ENCODE measurements at regions not wholly inside any gene's neighbourhood (a gene's known extent, or its start where the extent isn't known, plus 50 kb on each side); places are given as distances from the start of the nearest gene placed in this dataset.
"Not testable (repeated sequence)": the region's sequence is repeated elsewhere in the genome, so short reads cannot be mapped to it uniquely, and the experiment has no call there.

- Histone ChIP-seq H3K9ac (ENCODE audit: extremely low read depth, low read length, poor library complexity, severe bottlenecking) (no peak overlapping the region), H3K27me3 (ENCODE audit: control insufficient read depth, insufficient read depth, low read length, poor library complexity, severe bottlenecking) (no peaks in the 10 kb centered on the region), H3K36me3 (ENCODE audit: control insufficient read depth, insufficient read depth, low read length) (no peaks in the 10 kb centered on the region), H3K4me3 (ENCODE audit: low read length) (no peak overlapping the region), H3K4me1 (ENCODE audit: control insufficient read depth, insufficient read depth, low read length) (no peaks in the 10 kb centered on the region), H3K27ac (ENCODE audit: low read depth, low read length) (no peak overlapping the region), H3K9me3 (ENCODE audit: control insufficient read depth, low read length) (peaks cover 18% of the 10 kb centered on the region)
- Mint-ChIP-seq H3K9me3 (peaks cover 80% of the 10 kb centered on the region), H3K4me1 (no peaks in the 10 kb centered on the region), H3K27ac (no peak overlapping the region), H3K4me3 (no peak overlapping the region), H3K27me3 (ENCODE audit: insufficient read depth) (no peaks in the 10 kb centered on the region), H3K36me3 (ENCODE audit: low read depth) (peaks cover 2% of the 10 kb centered on the region)
- DNase-seq: no peak
- TF ChIP-seq, protein P1, sequence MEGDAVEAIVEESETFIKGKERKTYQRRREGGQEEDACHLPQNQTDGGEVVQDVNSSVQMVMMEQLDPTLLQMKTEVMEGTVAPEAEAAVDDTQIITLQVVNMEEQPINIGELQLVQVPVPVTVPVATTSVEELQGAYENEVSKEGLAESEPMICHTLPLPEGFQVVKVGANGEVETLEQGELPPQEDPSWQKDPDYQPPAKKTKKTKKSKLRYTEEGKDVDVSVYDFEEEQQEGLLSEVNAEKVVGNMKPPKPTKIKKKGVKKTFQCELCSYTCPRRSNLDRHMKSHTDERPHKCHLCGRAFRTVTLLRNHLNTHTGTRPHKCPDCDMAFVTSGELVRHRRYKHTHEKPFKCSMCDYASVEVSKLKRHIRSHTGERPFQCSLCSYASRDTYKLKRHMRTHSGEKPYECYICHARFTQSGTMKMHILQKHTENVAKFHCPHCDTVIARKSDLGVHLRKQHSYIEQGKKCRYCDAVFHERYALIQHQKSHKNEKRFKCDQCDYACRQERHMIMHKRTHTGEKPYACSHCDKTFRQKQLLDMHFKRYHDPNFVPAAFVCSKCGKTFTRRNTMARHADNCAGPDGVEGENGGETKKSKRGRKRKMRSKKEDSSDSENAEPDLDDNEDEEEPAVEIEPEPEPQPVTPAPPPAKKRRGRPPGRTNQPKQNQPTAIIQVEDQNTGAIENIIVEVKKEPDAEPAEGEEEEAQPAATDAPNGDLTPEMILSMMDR (conservative IDR thresholded peaks at IDR 0.05): no peak
- WGBS, 2 experiments (ENCODE audit: insufficient coverage in 1 of 2, insufficient read length in 1 of 2): 91 to 93% methylated on average over 34 to 37 of the region's 37 CpGs
These were observed 477.8 kb downstream of the SPATA31A7 start for GRCh38 chr9:61667559-61668121.

DNA sequence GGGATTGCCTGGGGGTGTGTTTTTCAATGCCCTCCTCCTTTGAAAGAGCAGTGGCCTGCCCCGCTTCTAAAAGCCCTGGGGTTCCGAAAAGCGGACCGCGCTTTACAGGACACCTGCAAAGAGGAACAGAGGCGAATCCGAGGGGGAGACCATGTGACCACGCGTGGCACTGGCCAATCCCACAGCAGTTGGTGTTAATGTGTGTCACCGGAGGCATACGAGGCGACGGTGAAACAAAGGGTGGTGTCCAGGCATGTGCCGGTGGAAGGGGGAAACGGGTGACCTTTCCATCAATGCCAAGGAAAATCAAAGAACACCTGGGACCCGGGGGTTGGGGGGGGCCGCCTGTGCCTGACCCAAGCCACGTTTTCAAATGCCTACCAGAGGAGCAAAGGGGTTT, 478.4 kb downstream of the SPATA31A7 start:
- not testable (repeated sequence) for H3K27ac Mint-ChIP-seq; H3K36me3 ChIP-seq (ENCODE audit: control insufficient read depth, insufficient read depth, low read length); H3K36me3 Mint-ChIP-seq (ENCODE audit: low read depth); H3K4me1 Mint-ChIP-seq; H3K27ac ChIP-seq (ENCODE audit: low read depth, low read length); DNase-seq; H3K4me3 ChIP-seq (ENCODE audit: low read length); H3K27me3 Mint-ChIP-seq (ENCODE audit: insufficient read depth); H3K27me3 ChIP-seq (ENCODE audit: control insufficient read depth, insufficient read depth, low read length, poor library complexity, severe bottlenecking); H3K4me1 ChIP-seq (ENCODE audit: control insufficient read depth, insufficient read depth, low read length); H3K9ac ChIP-seq (ENCODE audit: extremely low read depth, low read length, poor library complexity, severe bottlenecking); H3K4me3 Mint-ChIP-seq
- peaks cover 86% of the 10 kb centered on the region for H3K9me3 Mint-ChIP-seq
- H3K9me3 ChIP-seq (ENCODE audit: control insufficient read depth, low read length): peaks cover 18% of the 10 kb centered on the region
- 83 to 84% methylated on average over 11 to 18 of the region's 18 CpGs for WGBS, 2 experiments (ENCODE audit: insufficient coverage in 1 of 2, insufficient read length in 1 of 2)

GRCh38 chr9:61668846-61669245, 479.0 kb downstream of the SPATA31A7 start:
- Histone ChIP-seq H3K9me3 (ENCODE audit: control insufficient read depth, low read length) (peaks cover 18% of the 10 kb centered on the region), H3K4me3 (ENCODE audit: low read length) (no peak overlapping the region), H3K36me3 (ENCODE audit: control insufficient read depth, insufficient read depth, low read length) (no peaks in the 10 kb centered on the region), H3K9ac (ENCODE audit: extremely low read depth, low read length, poor library complexity, severe bottlenecking) (no peak overlapping the region), H3K4me1 (ENCODE audit: control insufficient read depth, insufficient read depth, low read length) (no peaks in the 10 kb centered on the region), H3K27ac (ENCODE audit: low read depth, low read length) (no peak overlapping the region), H3K27me3 (ENCODE audit: control insufficient read depth, insufficient read depth, low read length, poor library complexity, severe bottlenecking) (no peaks in the 10 kb centered on the region)
- no peak overlapping the region for H3K4me3 Mint-ChIP-seq
- peaks cover 2% of the 10 kb centered on the region for H3K36me3 Mint-ChIP-seq (ENCODE audit: low read depth)
- no peaks in the 10 kb centered on the region for H3K4me1 Mint-ChIP-seq
- TF ChIP-seq, protein P1 (conservative IDR thresholded peaks at IDR 0.05): no peak
- no peaks in the 10 kb centered on the region for H3K27me3 Mint-ChIP-seq (ENCODE audit: insufficient read depth)
- no peak for DNase-seq
- WGBS, 2 experiments (ENCODE audit: insufficient coverage in 1 of 2, insufficient read length in 1 of 2): 80 to 81% methylated on average over 14 of the region's 14 CpGs
- peaks cover 92% of the 10 kb centered on the region for H3K9me3 Mint-ChIP-seq
- no peak overlapping the region for H3K27ac Mint-ChIP-seq

DNA sequence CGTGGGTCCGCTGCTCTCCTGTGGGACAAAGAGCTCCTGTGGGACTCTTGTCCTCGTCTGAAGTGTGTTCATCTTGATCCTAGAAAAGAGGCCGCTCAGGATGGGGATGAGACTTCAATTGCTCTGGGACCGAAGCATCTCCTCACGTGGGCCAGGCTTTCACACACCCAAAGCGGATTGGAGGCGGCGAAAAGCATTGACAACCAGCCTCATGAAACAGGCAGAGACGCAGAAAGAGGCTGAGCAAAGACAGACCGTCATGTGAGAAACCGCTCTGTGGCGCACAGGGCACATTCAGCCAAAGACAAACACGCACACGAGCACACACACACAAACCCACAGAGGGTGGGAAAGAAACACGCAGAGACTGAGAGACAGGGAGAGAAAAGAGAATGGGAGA, 479.5 kb downstream of the SPATA31A7 start:
- H3K9me3 ChIP-seq (ENCODE audit: control insufficient read depth, low read length): peaks cover 18% of the 10 kb centered on the region
- H3K4me1 Mint-ChIP-seq: no peaks in the 10 kb centered on the region
- H3K9me3 Mint-ChIP-seq: peaks cover 94% of the 10 kb centered on the region
- DNase-seq: no peak
- no peak overlapping the region for H3K4me3 ChIP-seq (ENCODE audit: low read length)
- H3K27me3 Mint-ChIP-seq (ENCODE audit: insufficient read depth): no peaks in the 10 kb centered on the region
- H3K27me3 ChIP-seq (ENCODE audit: control insufficient read depth, insufficient read depth, low read length, poor library complexity, severe bottlenecking): no peaks in the 10 kb centered on the region
- no peak overlapping the region for H3K4me3 Mint-ChIP-seq
- WGBS, 2 experiments (ENCODE audit: insufficient coverage in 1 of 2, insufficient read length in 1 of 2): 78 to 81% methylated on average over 4 to 15 of the region's 16 CpGs
- no peak overlapping the region for H3K27ac ChIP-seq (ENCODE audit: low read depth, low read length)
- H3K36me3 Mint-ChIP-seq (ENCODE audit: low read depth): peaks cover 2% of the 10 kb centered on the region
- TF ChIP-seq, protein P1 (conservative IDR thresholded peaks at IDR 0.05): no peak
- H3K9ac ChIP-seq (ENCODE audit: extremely low read depth, low read length, poor library complexity, severe bottlenecking): no peak overlapping the region
- H3K36me3 ChIP-seq (ENCODE audit: control insufficient read depth, insufficient read depth, low read length): no peaks in the 10 kb centered on the region
- H3K27ac Mint-ChIP-seq: no peak overlapping the region
- no peaks in the 10 kb centered on the region for H3K4me1 ChIP-seq (ENCODE audit: control insufficient read depth, insufficient read depth, low read length)

GRCh38 chr9:61669831-61670505, 480.1 kb downstream of the SPATA31A7 start:
- H3K27ac Mint-ChIP-seq; DNase-seq; H3K27me3 Mint-ChIP-seq (ENCODE audit: insufficient read depth); H3K27me3 ChIP-seq (ENCODE audit: control insufficient read depth, insufficient read depth, low read length, poor library complexity, severe bottlenecking); H3K9ac ChIP-seq (ENCODE audit: extremely low read depth, low read length, poor library complexity, severe bottlenecking); H3K27ac ChIP-seq (ENCODE audit: low read depth, low read length); H3K36me3 Mint-ChIP-seq (ENCODE audit: low read depth); H3K36me3 ChIP-seq (ENCODE audit: control insufficient read depth, insufficient read depth, low read length); H3K4me1 ChIP-seq (ENCODE audit: control insufficient read depth, insufficient read depth, low read length); H3K4me1 Mint-ChIP-seq; H3K4me3 Mint-ChIP-seq; H3K4me3 ChIP-seq (ENCODE audit: low read length): not testable (repeated sequence)
- 91% methylated on average over 27 to 45 of the region's 45 CpGs for WGBS, 2 experiments (ENCODE audit: insufficient coverage in 1 of 2, insufficient read length in 1 of 2)
- H3K9me3 ChIP-seq (ENCODE audit: control insufficient read depth, low read length): peaks cover 18% of the 10 kb centered on the region
- H3K9me3 Mint-ChIP-seq: peaks cover 96% of the 10 kb centered on the region
